Upper lobe of left lung (tissue), 4 donors: ENCODE measurements at regions not wholly inside any gene's neighbourhood (a gene's known extent, or its start where the extent isn't known, plus 50 kb on each side); places are given as distances from the start of the nearest gene placed in this dataset.

Source experiments
- POLR2A ChIP-seq, 4 donors: fragments of 450-650 bp; IDR thresholded peaks; one replicate each; pipeline ENCODE4 v1.5.1; 2016 to 2017; ENCODE audit warnings: antibody characterized with exemption in 4 of 4, mild to moderate bottlenecking in 2 of 4
- POLR2AphosphoS5 ChIP-seq, 2 donors: sonication (generic); formaldehyde crosslinking; IDR thresholded peaks; one replicate each; pipeline ENCODE4 v1.5.1; 2017; ENCODE audit warnings: antibody characterized with exemption in 2 of 2
- TF ChIP-seq, protein P1 (sequence below), 6 experiments: fragments of 450-650 bp in 4 of 6; fragments of 200-600 bp in 2 of 6; sonication (generic) in 2 of 6; IDR thresholded peaks; one replicate each; pipeline ENCODE4 v1.5.1; 2016 to 2019; ENCODE audit warnings: antibody characterized with exemption in 6 of 6

DNA sequence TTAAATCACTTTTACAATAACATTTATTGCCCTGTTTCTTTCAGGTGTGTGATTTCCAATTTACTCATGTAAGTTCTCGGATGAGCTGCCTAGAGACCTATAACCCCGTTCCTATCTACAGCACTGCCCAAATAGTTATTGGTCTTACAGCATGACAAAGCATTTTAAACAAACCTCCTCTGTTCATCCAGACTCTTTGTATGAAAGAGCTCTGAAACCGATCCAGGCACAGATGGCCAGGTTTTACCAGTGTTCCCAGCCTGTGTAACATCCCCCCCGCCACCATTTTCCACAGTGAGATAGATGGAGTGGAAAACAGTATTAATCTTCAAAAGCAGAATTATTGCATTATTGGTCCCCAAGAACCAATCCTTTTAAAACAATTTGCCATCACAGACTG, 59.0 kb upstream of the SPTSSB start:
- TF ChIP-seq POLR2A (IDR thresholded peaks at IDR 0.05) = no peak
- TF ChIP-seq, protein P1, sequence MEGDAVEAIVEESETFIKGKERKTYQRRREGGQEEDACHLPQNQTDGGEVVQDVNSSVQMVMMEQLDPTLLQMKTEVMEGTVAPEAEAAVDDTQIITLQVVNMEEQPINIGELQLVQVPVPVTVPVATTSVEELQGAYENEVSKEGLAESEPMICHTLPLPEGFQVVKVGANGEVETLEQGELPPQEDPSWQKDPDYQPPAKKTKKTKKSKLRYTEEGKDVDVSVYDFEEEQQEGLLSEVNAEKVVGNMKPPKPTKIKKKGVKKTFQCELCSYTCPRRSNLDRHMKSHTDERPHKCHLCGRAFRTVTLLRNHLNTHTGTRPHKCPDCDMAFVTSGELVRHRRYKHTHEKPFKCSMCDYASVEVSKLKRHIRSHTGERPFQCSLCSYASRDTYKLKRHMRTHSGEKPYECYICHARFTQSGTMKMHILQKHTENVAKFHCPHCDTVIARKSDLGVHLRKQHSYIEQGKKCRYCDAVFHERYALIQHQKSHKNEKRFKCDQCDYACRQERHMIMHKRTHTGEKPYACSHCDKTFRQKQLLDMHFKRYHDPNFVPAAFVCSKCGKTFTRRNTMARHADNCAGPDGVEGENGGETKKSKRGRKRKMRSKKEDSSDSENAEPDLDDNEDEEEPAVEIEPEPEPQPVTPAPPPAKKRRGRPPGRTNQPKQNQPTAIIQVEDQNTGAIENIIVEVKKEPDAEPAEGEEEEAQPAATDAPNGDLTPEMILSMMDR (IDR thresholded peaks at IDR 0.05) = no peak
- TF ChIP-seq POLR2AphosphoS5 (IDR thresholded peaks at IDR 0.05) = no peak
